Activated T-helper 17 cell treated with anti-CD3 and anti-CD28 coated beads, Interleukin-2, amount 50 U/mL, for 72 hours (primary cell): ENCODE measurements at regions not wholly inside any gene's neighbourhood (a gene's known extent, or its start where the extent isn't known, plus 50 kb on each side); places are given as distances from the start of the nearest gene placed in this dataset.

Experiments used
- ATAC-seq: fragments of 150-1000 bp; cut with Tn5 transposase; replicated peaks from 2 replicates; pipeline ENCODE4 v1.10.0; 2021; ENCODE audit warnings: mild to moderate bottlenecking, moderate library complexity
- H3K27ac Mint-ChIP-seq: one replicate; pipeline ENCODE4 v1.8.0; 2022; ENCODE audit warnings: mixed read lengths
- H3K27me3 Mint-ChIP-seq: one replicate; pipeline ENCODE4 v1.8.0; 2022; ENCODE audit warnings: mixed read lengths
- H3K36me3 Mint-ChIP-seq: one replicate; pipeline ENCODE4 v1.8.0; 2022; ENCODE audit warnings: low read depth, mild to moderate bottlenecking, mixed read lengths
- H3K4me1 Mint-ChIP-seq: one replicate; pipeline ENCODE4 v1.8.0; 2022; ENCODE audit warnings: mixed read lengths
- H3K4me3 Mint-ChIP-seq: one replicate; pipeline ENCODE4 v1.8.0; 2022; ENCODE audit warnings: mild to moderate bottlenecking, mixed read lengths
- H3K9me3 Mint-ChIP-seq: one replicate; pipeline ENCODE4 v1.8.0; 2022; ENCODE audit warnings: mixed read lengths

- H3K4me1 Mint-ChIP-seq: no peaks in the 10 kb centered on the region
- no peak for ATAC-seq
- no peaks in the 10 kb centered on the region for H3K27me3 Mint-ChIP-seq
- H3K36me3 Mint-ChIP-seq: no peaks in the 10 kb centered on the region
- no peak overlapping the region for H3K4me3 Mint-ChIP-seq
- no peak overlapping the region for H3K27ac Mint-ChIP-seq
- no peaks in the 10 kb centered on the region for H3K9me3 Mint-ChIP-seq
Measured at GRCh38 chr10:74760086-74760979, 66.1 kb upstream of the KAT6B start.

- H3K27me3 Mint-ChIP-seq: no peaks in the 10 kb centered on the region
- ATAC-seq: no peak
- no peaks in the 10 kb centered on the region for H3K36me3 Mint-ChIP-seq
- no peak overlapping the region for H3K27ac Mint-ChIP-seq
- H3K4me3 Mint-ChIP-seq: no peak overlapping the region
- no peaks in the 10 kb centered on the region for H3K9me3 Mint-ChIP-seq
- no peaks in the 10 kb centered on the region for H3K4me1 Mint-ChIP-seq
Measured at GRCh38 chr10:74763934-74764591, 62.3 kb upstream of the KAT6B start.

DNA sequence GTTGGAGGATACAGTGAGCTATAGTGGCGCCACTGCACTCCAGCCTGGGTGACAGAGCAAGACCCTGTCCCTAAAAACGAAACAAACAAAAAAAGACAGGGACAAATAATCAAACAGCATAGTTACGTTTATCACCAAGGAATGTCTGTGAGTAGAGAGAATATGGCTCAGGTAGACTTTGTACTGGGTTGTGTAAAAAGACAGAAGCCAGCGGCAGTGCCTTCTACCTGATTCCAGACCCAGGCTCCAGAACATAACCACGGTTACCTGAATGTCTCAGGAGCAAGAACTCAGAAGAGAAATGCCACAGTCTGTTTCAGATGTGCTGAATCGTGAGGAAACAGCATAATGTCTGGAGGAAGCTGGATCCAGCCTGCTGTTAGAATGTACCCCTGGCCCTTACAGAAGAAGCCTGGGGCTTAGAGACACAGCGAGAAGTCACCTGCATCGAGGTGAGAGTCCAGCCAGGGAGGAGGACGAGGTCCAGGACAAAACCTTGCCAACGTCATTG, 60.9 kb upstream of the KAT6B start:
- Mint-ChIP-seq H3K27ac (no peak overlapping the region), H3K36me3 (no peaks in the 10 kb centered on the region), H3K27me3 (no peaks in the 10 kb centered on the region), H3K9me3 (no peaks in the 10 kb centered on the region), H3K4me1 (no peaks in the 10 kb centered on the region), H3K4me3 (no peak overlapping the region)
- ATAC-seq: no peak

- no peaks in the 10 kb centered on the region for H3K27me3 Mint-ChIP-seq
- no peak for ATAC-seq
- no peaks in the 10 kb centered on the region for H3K36me3 Mint-ChIP-seq
- no peaks in the 10 kb centered on the region for H3K9me3 Mint-ChIP-seq
- H3K27ac Mint-ChIP-seq: peak overlapping the region; percentile 3
- no peak overlapping the region for H3K4me3 Mint-ChIP-seq
- no peaks in the 10 kb centered on the region for H3K4me1 Mint-ChIP-seq
Measured at GRCh38 chr10:74766501-74766900, 59.9 kb upstream of the KAT6B start.

GRCh38 chr10:74770400-74770799, 56.0 kb upstream of the KAT6B start:
- Mint-ChIP-seq H3K36me3 (no peaks in the 10 kb centered on the region), H3K27ac (no peak overlapping the region), H3K4me3 (no peak overlapping the region), H3K4me1 (no peaks in the 10 kb centered on the region), H3K27me3 (no peaks in the 10 kb centered on the region), H3K9me3 (no peaks in the 10 kb centered on the region)
- ATAC-seq: no peak

DNA sequence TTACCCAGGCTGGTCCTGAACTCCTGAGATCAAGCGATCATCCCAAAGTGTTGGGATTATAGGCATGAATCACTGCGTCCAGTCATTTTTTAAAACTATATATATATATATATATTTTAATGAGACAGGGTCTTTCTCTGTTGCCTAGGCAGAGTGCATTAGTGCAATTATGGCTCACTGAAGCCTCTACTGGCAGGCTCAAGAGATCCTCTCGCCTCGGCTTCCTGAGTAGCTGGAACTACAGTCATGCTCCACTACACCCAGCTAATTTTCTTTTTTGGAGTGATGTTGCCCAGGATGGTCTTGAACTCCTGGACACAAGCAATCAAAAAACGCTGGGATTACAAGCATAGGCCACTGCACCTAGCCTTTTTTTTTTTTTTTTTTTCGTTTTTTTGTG, 55.3 kb upstream of the KAT6B start:
- no peaks in the 10 kb centered on the region for H3K36me3 Mint-ChIP-seq
- no peaks in the 10 kb centered on the region for H3K9me3 Mint-ChIP-seq
- no peak for ATAC-seq
- H3K4me3 Mint-ChIP-seq: no peak overlapping the region
- no peak overlapping the region for H3K27ac Mint-ChIP-seq
- no peaks in the 10 kb centered on the region for H3K4me1 Mint-ChIP-seq
- no peaks in the 10 kb centered on the region for H3K27me3 Mint-ChIP-seq

- Mint-ChIP-seq H3K9me3 (peaks cover 4% of the 10 kb centered on the region), H3K27ac (no peak overlapping the region), H3K36me3 (no peaks in the 10 kb centered on the region), H3K27me3 (no peaks in the 10 kb centered on the region), H3K4me1 (no peaks in the 10 kb centered on the region), H3K4me3 (no peak overlapping the region)
- no peak for ATAC-seq
Measured at GRCh38 chr10:74775099-74775498, 51.3 kb upstream of the KAT6B start.
